Endothelial cell of umbilical vein (primary cell): ENCODE measurements at regions not wholly inside any gene's neighbourhood (a gene's known extent, or its start where the extent isn't known, plus 50 kb on each side); places are given as distances from the start of the nearest gene placed in this dataset.

Source experiments
- BruUV-seq: library from RNA; stranded (reverse); fragments of 400-500 nt; replicated peaks from 2 replicates; lab custom pipeline; 2021; lab: Mats Ljungman, UMichigan
- CTCF ChIA-PET: fragments of 300-600, 350-600 bp; sonication (Branson Sonifier 250); formaldehyde crosslinking; loops from one replicate; lab custom pipeline; 2021; ENCODE audit warnings: antibody characterized with exemption, inconsistent platforms; lab: Charles Lee
- POLR2A ChIA-PET: fragments of 300-600, 350-600 bp; sonication (Branson Sonifier 250); formaldehyde crosslinking; loops from one replicate; lab custom pipeline; 2021; ENCODE audit warnings: antibody characterized with exemption, inconsistent platforms; lab: Charles Lee
- DNase-seq: peaks from one replicate; pipeline ENCODE4 v3.0.0-alpha.2; 2011; ENCODE audit warnings: low read depth, low spot score
- FAIRE-seq: peaks from 2 replicates; lab custom pipeline; 2011; peaks lifted over from hg19 to GRCh38; lab: Jason Lieb, UNC
- H2AFZ ChIP-seq: 2 replicates; pipeline ENCODE4 v1.6.0; 2012; ENCODE audit warnings: low read depth, low read length, control low read depth, inconsistent platforms
- H3K27ac ChIP-seq: 2 replicates; pipeline ENCODE4 v1.5.1; 2011; ENCODE audit warnings: low read depth, mild to moderate bottlenecking, control low read depth, low read length, moderate library complexity; ENCODE audit not compliant: insufficient read depth
- H3K27me3 ChIP-seq, 2 experiments: 2 replicates each; pipeline versions ENCODE4 v1.6.0 to v1.6.1; 2011; ENCODE audit warnings: low read length in 2 of 2, mixed read lengths in 1 of 2; ENCODE audit not compliant: control insufficient read depth in 2 of 2, insufficient read depth in 2 of 2
- H3K36me3 ChIP-seq, 2 experiments: 2 replicates in 1 of 2; 3 replicates in 1 of 2; pipeline ENCODE4 v1.5.1; 2011; ENCODE audit warnings: low read length in 2 of 2, mild to moderate bottlenecking in 1 of 2, moderate library complexity in 1 of 2; ENCODE audit not compliant: control insufficient read depth in 2 of 2, insufficient read depth in 2 of 2; ENCODE audit errors: extremely low read depth in 1 of 2
- H3K4me1 ChIP-seq: 3 replicates; pipeline ENCODE4 v1.5.1; 2011; ENCODE audit warnings: mild to moderate bottlenecking, low read length; ENCODE audit not compliant: control insufficient read depth, insufficient read depth; ENCODE audit errors: extremely low read depth
- H3K4me2 ChIP-seq: 2 replicates; pipeline ENCODE4 v1.6.1; 2011; ENCODE audit warnings: low read length, control low read depth, mixed read lengths; ENCODE audit not compliant: insufficient read depth
- H3K4me3 ChIP-seq, 3 experiments: fragments of 200-600 bp in 1 of 3; sonication (generic), shearing (Covaris generic) in 1 of 3; replicated peaks in 1 of 3; 2 replicates each; pipeline ENCODE4 v1.5.1; 2011 to 2016; ENCODE audit warnings: control low read depth in 3 of 3, low read length in 3 of 3, mild to moderate bottlenecking in 2 of 3, inconsistent platforms in 1 of 3, low read depth in 1 of 3, moderate library complexity in 1 of 3; ENCODE audit not compliant: insufficient read depth in 1 of 3
- H3K79me2 ChIP-seq: 2 replicates; pipeline ENCODE4 v1.6.0; 2012; ENCODE audit warnings: low read length, inconsistent platforms; ENCODE audit not compliant: control insufficient read depth, insufficient read depth
- H3K9ac ChIP-seq: replicated peaks from 2 replicates; pipeline ENCODE3; 2011; ENCODE audit warnings: low read length, control low read depth; ENCODE audit not compliant: insufficient read depth; ENCODE audit errors: extremely low read depth
- H3K9me1 ChIP-seq: replicated peaks from 3 replicates; pipeline ENCODE4 v1.6.0; 2011; ENCODE audit warnings: mild to moderate bottlenecking, low read length; ENCODE audit not compliant: control insufficient read depth, insufficient read depth; ENCODE audit errors: extremely low read depth
- H3K9me3 ChIP-seq: replicated peaks from 2 replicates; pipeline ENCODE4 v1.5.1; 2012; ENCODE audit warnings: low read length, inconsistent platforms; ENCODE audit not compliant: control insufficient read depth, insufficient read depth
- H4K20me1 ChIP-seq: replicated peaks from 2 replicates; pipeline ENCODE3; 2011; ENCODE audit warnings: mild to moderate bottlenecking, low read length; ENCODE audit not compliant: control insufficient read depth, insufficient read depth; ENCODE audit errors: extremely low read depth
- CTCF ChIP-seq, 2 donors: IDR thresholded peaks; 1 replicate in 1 of 2; 2 replicates in 1 of 2; pipeline ENCODE4 v1.5.1; 2011; ENCODE audit warnings: low read length in 2 of 2, mild to moderate bottlenecking in 2 of 2, moderate library complexity in 2 of 2, control low read depth in 1 of 2, inconsistent platforms in 1 of 2, low read depth in 1 of 2; ENCODE audit not compliant: insufficient read depth in 1 of 2; ENCODE audit errors: extremely low read depth in 1 of 2
- EZH2 ChIP-seq: IDR thresholded peaks from 2 replicates; pipeline ENCODE4 v1.6.1; 2012; ENCODE audit warnings: borderline replicate concordance, low read depth, mild to moderate bottlenecking, moderate library complexity, low read length, inconsistent platforms; ENCODE audit not compliant: severe bottlenecking
- FOS ChIP-seq: IDR thresholded peaks from 2 replicates; pipeline ENCODE4 v1.6.1; 2011; ENCODE audit warnings: mild to moderate bottlenecking, low read length, moderate library complexity, borderline replicate concordance; ENCODE audit not compliant: insufficient read depth
- GATA2 ChIP-seq: IDR thresholded peaks from 2 replicates; pipeline ENCODE4 v1.7.0; 2011; ENCODE audit warnings: low read depth, mild to moderate bottlenecking, moderate library complexity, mixed read lengths, low read length; ENCODE audit not compliant: insufficient read length, insufficient read depth
- JUN ChIP-seq: IDR thresholded peaks from 2 replicates; pipeline ENCODE4 v1.6.1; 2011; ENCODE audit warnings: borderline replicate concordance, low read depth; ENCODE audit not compliant: insufficient read length, insufficient read depth
- MAX ChIP-seq: IDR thresholded peaks from 2 replicates; pipeline ENCODE4 v1.6.1; 2011; ENCODE audit not compliant: insufficient read depth, insufficient read length
- MYC ChIP-seq: IDR thresholded peaks from one replicate; pipeline ENCODE4 v1.6.1; 2011; ENCODE audit warnings: mild to moderate bottlenecking, low read depth, low read length
- POLR2A ChIP-seq: IDR thresholded peaks from 2 replicates; pipeline ENCODE4 v1.6.1; 2012; ENCODE audit warnings: low read depth, mild to moderate bottlenecking, control low read depth, low read length
- POLR2AphosphoS5 ChIP-seq: IDR thresholded peaks from 2 replicates; pipeline ENCODE4 v1.6.1; 2012; ENCODE audit warnings: low read depth, mild to moderate bottlenecking, control low read depth, low read length, moderate library complexity; ENCODE audit not compliant: insufficient read depth
- dilution Hi-C: fragments of 300-500 bp; cut with MboI; formaldehyde crosslinking; loops from one replicate; pipeline ENCODE4 v1.15.0; 2019; ENCODE audit warnings: low sequenced_read_pairs; ENCODE audit not compliant: extremely low pct_ligation_motif_present
- intact Hi-C: fragments of 100-400 bp; cut with micrococcal nuclease; formaldehyde crosslinking; loops from one replicate; pipeline ENCODE4 v1.10.0; 2022

DNA sequence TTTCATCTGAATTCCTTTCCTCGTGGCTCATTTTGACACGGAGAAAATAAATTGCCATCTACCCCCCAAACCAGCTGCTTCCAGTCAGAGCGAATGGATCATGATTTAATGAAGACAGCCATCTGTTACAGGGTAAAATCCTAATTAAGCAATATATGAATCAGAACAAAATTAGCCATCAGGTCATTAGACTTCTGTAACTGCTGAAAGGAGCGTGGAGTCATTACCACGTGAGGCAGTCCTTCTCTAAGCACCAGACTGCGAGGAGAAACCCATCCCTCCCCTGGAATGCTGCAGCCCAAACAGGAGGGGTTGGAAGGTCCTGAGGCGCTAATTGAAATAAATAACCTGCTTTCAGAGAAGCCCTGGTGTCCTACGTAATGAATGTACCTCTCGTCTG is 51.1 kb upstream of the TCL1A start:
- intact Hi-C loops (no loop called here), dilution Hi-C loops (no loop called here)
- Histone ChIP-seq H3K4me2 (no peak overlapping the region), H3K9ac (no peak overlapping the region), H3K79me2 (no peaks in the 10 kb centered on the region), H3K4me1 (no peaks in the 10 kb centered on the region), H3K27me3 (no peaks in the 10 kb centered on the region), H3K36me3 (no peaks in the 10 kb centered on the region), H3K27ac (no peak overlapping the region), H2AFZ (no peak overlapping the region), H3K9me1 (no peaks in the 10 kb centered on the region), H3K4me3 (no peak overlapping the region), H4K20me1 (no peaks in the 10 kb centered on the region), H3K9me3 (no peaks in the 10 kb centered on the region)
- DNase-seq (no peak), FAIRE-seq (no peak)
- ChIA-PET POLR2A (no interaction called here), CTCF (interaction anchor here (1.5 kb wide), 2 partner anchors 9 kb away, joined by 4 to 8 read pairs; no protein-coding TSS in a partner anchor)
- no peak for TF ChIP-seq MYC
- TF ChIP-seq POLR2A: no peak
- TF ChIP-seq POLR2AphosphoS5: no peak
- no peak for TF ChIP-seq JUN
- no peak for TF ChIP-seq GATA2
- BruUV-seq: no TSS peak

DNA sequence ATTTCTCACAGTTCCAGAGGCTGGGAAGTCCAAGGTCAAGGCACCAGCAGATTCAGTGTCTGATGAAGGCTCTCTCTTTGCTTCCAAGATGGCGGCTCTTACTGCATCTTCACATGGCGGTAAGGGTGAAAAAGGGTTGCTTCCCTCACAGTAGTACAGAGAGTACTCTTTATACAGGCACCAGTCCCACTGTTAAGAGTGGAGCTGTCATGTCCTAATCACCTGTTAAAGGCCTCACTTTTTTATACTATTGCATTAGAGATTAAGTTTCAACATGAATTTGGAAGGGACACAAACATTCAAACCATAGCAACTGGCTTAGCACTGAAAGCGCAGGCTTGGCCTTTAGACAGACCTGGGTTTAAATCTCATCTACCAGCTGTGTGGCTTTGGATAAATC is 50.0 kb upstream of the TCL1A start:
- ChIA-PET CTCF (interaction anchor here (1.5 kb wide), 1 partner anchor 10 kb away, joined by 4 read pairs; no protein-coding TSS in a partner anchor), POLR2A (no interaction called here)
- Histone ChIP-seq H3K9me1 (no peaks in the 10 kb centered on the region), H3K9ac (no peak overlapping the region), H3K9me3 (no peaks in the 10 kb centered on the region), H4K20me1 (no peaks in the 10 kb centered on the region), H3K36me3 (no peaks in the 10 kb centered on the region), H3K4me3 (no peak overlapping the region), H2AFZ (no peak overlapping the region), H3K4me1 (no peaks in the 10 kb centered on the region), H3K4me2 (no peak overlapping the region), H3K27me3 (no peaks in the 10 kb centered on the region), H3K27ac (no peak overlapping the region), H3K79me2 (no peaks in the 10 kb centered on the region)
- intact Hi-C loops: no loop called here
- dilution Hi-C loops: no loop called here
- DNase-seq: no peak
- TF ChIP-seq JUN (no peak), POLR2A (no peak), CTCF (IDR thresholded peaks at IDR 0.05; ENCODE audit: extremely low read depth in 1 of 2, insufficient read depth in 1 of 2, low read depth in 1 of 2, low read length in 2 of 2) (no peak), FOS (no peak), EZH2 (no peak), MAX (no peak), GATA2 (no peak), POLR2AphosphoS5 (no peak), MYC (no peak)
- no peak for FAIRE-seq
- BruUV-seq: no TSS peak
